SK-N-SH (cell line): ENCODE measurements at regions not wholly inside any gene's neighbourhood (a gene's known extent, or its start where the extent isn't known, plus 50 kb on each side); places are given as distances from the start of the nearest gene placed in this dataset.

Source experiments
- CTCF ChIA-PET: fragments of 300-600, 350-600 bp; formaldehyde crosslinking; extraction: SDS; loops from one replicate; lab custom pipeline; 2021; lab: Yijun Ruan, JAX
- POLR2A ChIA-PET: fragments of 350-600 bp; sonication (Branson Sonifier 250); formaldehyde crosslinking; extraction: SDS; loops from one replicate; lab custom pipeline; 2020; ENCODE audit warnings: antibody characterized with exemption, inconsistent platforms; lab: Yijun Ruan, JAX
- DNase-seq: peaks from one replicate; pipeline ENCODE4 v3.0.0; 2012
- H2AFZ ChIP-seq: fragments of 200-600 bp; sonication (generic); 2 replicates; pipeline ENCODE4 v1.8.1; 2016; ENCODE audit warnings: antibody characterized with exemption, mild to moderate bottlenecking, low read depth
- H3F3A ChIP-seq: fragments of 200-600 bp; sonication (generic); replicated peaks from 2 replicates; pipeline ENCODE3; 2016; ENCODE audit warnings: antibody characterized with exemption, mild to moderate bottlenecking; ENCODE audit not compliant: insufficient read depth
- H3K27ac ChIP-seq, 2 experiments: fragments of 200-500 bp in 1 of 2; fragments of 200-600 bp in 1 of 2; sonication (Bioruptor generic) in 1 of 2; sonication (generic), shearing (Covaris generic) in 1 of 2; 2 replicates each; pipeline versions ENCODE4 v1.5.1 to v1.6.1; 2014 to 2016; ENCODE audit warnings: low read depth in 2 of 2, inconsistent platforms in 1 of 2, low read length in 1 of 2, mild to moderate bottlenecking in 1 of 2, mixed read lengths in 1 of 2
- H3K27me3 ChIP-seq: fragments of 200-600 bp; sonication (generic), shearing (Covaris generic); 2 replicates; pipeline ENCODE4 v1.6.1; 2016; ENCODE audit warnings: mixed run types; ENCODE audit not compliant: insufficient read depth
- H3K36me3 ChIP-seq, 2 experiments: fragments of 200-500 bp in 1 of 2; fragments of 200-600 bp in 1 of 2; sonication (Bioruptor generic) in 1 of 2; sonication (generic) in 1 of 2; replicated peaks in 1 of 2; 2 replicates each; pipeline versions ENCODE3 to v1.5.1; 2014 to 2016; ENCODE audit warnings: low read length in 1 of 2, mild to moderate bottlenecking in 1 of 2; ENCODE audit not compliant: insufficient read depth in 2 of 2, control insufficient read depth in 1 of 2
- H3K4me1 ChIP-seq, 2 experiments: fragments of 200-500 bp in 1 of 2; fragments of 200-600 bp in 1 of 2; sonication (Bioruptor generic) in 1 of 2; sonication (generic), shearing (Covaris generic) in 1 of 2; 2 replicates each; pipeline versions ENCODE4 v1.5.1 to v1.6.1; 2014 to 2016; ENCODE audit warnings: low read depth in 1 of 2, low read length in 1 of 2, mixed run types in 1 of 2; ENCODE audit not compliant: insufficient read depth in 2 of 2, control insufficient read depth in 1 of 2
- H3K4me2 ChIP-seq: fragments of 200-600 bp; sonication (generic), shearing (Covaris generic); 2 replicates; pipeline ENCODE4 v1.6.1; 2017; ENCODE audit warnings: mixed run types
- H3K4me3 ChIP-seq, 2 experiments: fragments of 200-500 bp in 1 of 2; fragments of 200-600 bp in 1 of 2; sonication (Bioruptor generic) in 1 of 2; sonication (generic), shearing (Covaris generic) in 1 of 2; 2 replicates each; pipeline versions ENCODE4 v1.5.1 to v1.8.1; 2014 to 2016; ENCODE audit warnings: low read depth in 2 of 2, inconsistent platforms in 1 of 2, low read length in 1 of 2, mild to moderate bottlenecking in 1 of 2, mixed read lengths in 1 of 2, moderate library complexity in 1 of 2
- H3K79me2 ChIP-seq: fragments of 200-600 bp; sonication (generic); 2 replicates; pipeline ENCODE4 v1.8.1; 2017; ENCODE audit warnings: mild to moderate bottlenecking; ENCODE audit not compliant: insufficient read depth
- H3K9ac ChIP-seq: fragments of 200-600 bp; sonication (generic); 2 replicates; pipeline ENCODE4 v1.6.1; 2017; ENCODE audit warnings: mixed run types
- H3K9me2 ChIP-seq: fragments of 200-600 bp; sonication (generic); 2 replicates; pipeline ENCODE4 v1.6.1; 2017; ENCODE audit warnings: mixed run types
- H3K9me3 ChIP-seq: fragments of 200-600 bp; sonication (generic); 2 replicates; pipeline ENCODE4 v1.6.1; 2017; ENCODE audit warnings: mixed run types, mild to moderate bottlenecking, moderate library complexity
- H4K20me1 ChIP-seq: fragments of 200-600 bp; sonication (generic); 2 replicates; pipeline ENCODE4 v1.6.1; 2017; ENCODE audit warnings: mild to moderate bottlenecking, mixed run types; ENCODE audit not compliant: insufficient read depth
- CTCF ChIP-seq: fragments of 200-600 bp; sonication (generic); IDR thresholded peaks from 2 replicates; pipeline ENCODE4 v1.6.1; 2017; ENCODE audit warnings: antibody characterized with exemption, mild to moderate bottlenecking, moderate library complexity
- GABPA ChIP-seq: IDR thresholded peaks from 2 replicates; pipeline ENCODE4 v1.4.0; 2012; ENCODE audit warnings: low read depth, mild to moderate bottlenecking
- RAD21 ChIP-seq: IDR thresholded peaks from 2 replicates; pipeline ENCODE4 v1.6.1; 2012; ENCODE audit warnings: mild to moderate bottlenecking, low read length
- REST ChIP-seq: IDR thresholded peaks from 2 replicates; pipeline ENCODE4 v1.6.1; 2012; ENCODE audit warnings: mild to moderate bottlenecking, low read depth, low read length, moderate library complexity
- RXRA ChIP-seq: IDR thresholded peaks from 2 replicates; pipeline ENCODE4 v1.4.0; 2012; ENCODE audit warnings: low read depth, mild to moderate bottlenecking, borderline replicate concordance
- SMC3 ChIP-seq: IDR thresholded peaks from 2 replicates; pipeline ENCODE4 v1.6.1; 2012; ENCODE audit warnings: low read depth, low read length, improper control_type of control experiment
- TCF12 ChIP-seq: IDR thresholded peaks from 2 replicates; pipeline ENCODE4 v1.4.0; 2012
- WGBS: methylation state at CpG from one replicate; pipeline ENCODE4 v1.1.6; 2017; ENCODE audit warnings: low lambda C conversion rate; 5-methylcytosine and 5-hydroxymethylcytosine counted together

GRCh38 chr16:52068447-52069074, 478.4 kb downstream of the TOX3 start:
- no peak overlapping the region for H3K9ac ChIP-seq
- ChIA-PET POLR2A (no interaction called here), CTCF (interaction anchor here (0.7 to 2.9 kb wide), 7 partner anchors 9 to 987 kb away, joined by 3 to 14 read pairs (median 7); no protein-coding TSS in a partner anchor)
- TF ChIP-seq RAD21 (peak; percentile 48), CTCF (no peak), SMC3 (0 out of 2 replicates have a peak, but pooled peaks have one; percentile 9)
- no peak overlapping the region for H3K27ac ChIP-seq
- 2% methylated on average over 8 of the region's 8 CpGs for WGBS
- H3F3A ChIP-seq, result no peaks in the 10 kb centered on the region
- H2AFZ ChIP-seq, result no peak overlapping the region
- H3K4me2 ChIP-seq, result no peak overlapping the region
- H3K79me2 ChIP-seq, result no peaks in the 10 kb centered on the region
- no peaks in the 10 kb centered on the region for H3K9me2 ChIP-seq
- no peaks in the 10 kb centered on the region for H3K27me3 ChIP-seq
- H4K20me1 ChIP-seq, result no peaks in the 10 kb centered on the region
- no peaks in the 10 kb centered on the region for H3K4me1 ChIP-seq
- no peak overlapping the region for H3K4me3 ChIP-seq
- peak; percentile 1 for DNase-seq
- H3K9me3 ChIP-seq, result no peaks in the 10 kb centered on the region
- H3K36me3 ChIP-seq, result no peaks in the 10 kb centered on the region

GRCh38 chr16:52066962-52067361, 480.0 kb downstream of the TOX3 start:
- Histone ChIP-seq H3K4me3 (no peak overlapping the region), H3K27ac (no peak overlapping the region), H3K9me3 (no peaks in the 10 kb centered on the region), H3K9me2 (no peaks in the 10 kb centered on the region), H3K4me1 (no peaks in the 10 kb centered on the region), H3K27me3 (no peaks in the 10 kb centered on the region), H3K79me2 (no peaks in the 10 kb centered on the region), H3F3A (no peaks in the 10 kb centered on the region), H4K20me1 (no peaks in the 10 kb centered on the region), H2AFZ (no peak overlapping the region), H3K36me3 (no peaks in the 10 kb centered on the region), H3K4me2 (no peak overlapping the region), H3K9ac (no peak overlapping the region)
- TF ChIP-seq RXRA, result no peak
- TF ChIP-seq TCF12, result no peak
- TF ChIP-seq GABPA, result no peak
- no peak for TF ChIP-seq REST
- CTCF ChIA-PET, result interaction anchor here (1.2 kb wide), 1 partner anchor 955 kb away, joined by 4 read pairs; no protein-coding TSS in a partner anchor
- POLR2A ChIA-PET, result no interaction called here
- 14% methylated on average over 2 of the region's 2 CpGs for WGBS
- no peak for DNase-seq
